K562 (cell line): ENCODE measurements at regions not wholly inside any gene's neighbourhood (a gene's known extent, or its start where the extent isn't known, plus 50 kb on each side); places are given as distances from the start of the nearest gene placed in this dataset.

Source experiments
- GABPB1 ChIP-seq: sonication (generic); formaldehyde crosslinking; IDR thresholded peaks from 2 replicates; pipeline ENCODE4 v1.8.0; 2022; ENCODE audit warnings: mild to moderate bottlenecking, missing genetic modification reagents
- TF ChIP-seq, protein P1 (sequence below): fragments of 150-350 bp; conservative IDR thresholded peaks from 2 replicates; pipeline ENCODE4 v1.6.1; 2014; ENCODE audit warnings: low read length
- TF ChIP-seq, protein P2 (sequence below): sonication (generic); formaldehyde crosslinking; IDR thresholded peaks from 2 replicates; pipeline ENCODE4 v1.8.1; 2023; ENCODE audit warnings: mild to moderate bottlenecking, missing genetic modification reagents
- TF ChIP-seq, protein P3 (sequence below): sonication (generic); formaldehyde crosslinking; IDR thresholded peaks from 2 replicates; pipeline ENCODE4 v1.8.0; 2022; ENCODE audit warnings: missing genetic modification reagents, mild to moderate bottlenecking, moderate library complexity, borderline replicate concordance
- TF ChIP-seq, protein P4 (sequence below), 2 experiments: fragments of 450-650 bp; IDR thresholded peaks; 2 replicates each; pipeline ENCODE4 v1.6.1; 2016; ENCODE audit warnings: mild to moderate bottlenecking in 2 of 2, borderline replicate concordance in 1 of 2, low read depth in 1 of 2, moderate library complexity in 1 of 2

DNA sequence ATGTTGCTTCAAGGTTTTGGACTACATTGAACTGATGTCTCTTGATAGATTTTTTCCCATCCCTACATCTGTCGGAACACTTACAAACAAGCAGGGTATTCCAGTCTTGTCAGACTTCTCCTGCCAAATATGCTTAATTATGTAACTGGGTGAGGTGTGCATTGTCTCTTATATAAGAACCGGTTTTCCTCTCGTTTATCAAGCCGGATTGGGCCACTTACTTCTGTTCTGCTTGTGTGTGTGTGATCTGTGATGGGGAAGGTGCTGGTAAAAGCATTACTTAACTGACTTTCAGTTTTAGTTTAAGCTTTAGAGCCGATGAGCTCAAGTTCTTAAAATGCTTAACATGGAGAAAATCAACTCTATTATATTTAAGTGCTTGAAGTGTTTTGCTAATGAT, 57.9 kb downstream of the OTUD1 start (continued):
- TF ChIP-seq, protein P1, sequence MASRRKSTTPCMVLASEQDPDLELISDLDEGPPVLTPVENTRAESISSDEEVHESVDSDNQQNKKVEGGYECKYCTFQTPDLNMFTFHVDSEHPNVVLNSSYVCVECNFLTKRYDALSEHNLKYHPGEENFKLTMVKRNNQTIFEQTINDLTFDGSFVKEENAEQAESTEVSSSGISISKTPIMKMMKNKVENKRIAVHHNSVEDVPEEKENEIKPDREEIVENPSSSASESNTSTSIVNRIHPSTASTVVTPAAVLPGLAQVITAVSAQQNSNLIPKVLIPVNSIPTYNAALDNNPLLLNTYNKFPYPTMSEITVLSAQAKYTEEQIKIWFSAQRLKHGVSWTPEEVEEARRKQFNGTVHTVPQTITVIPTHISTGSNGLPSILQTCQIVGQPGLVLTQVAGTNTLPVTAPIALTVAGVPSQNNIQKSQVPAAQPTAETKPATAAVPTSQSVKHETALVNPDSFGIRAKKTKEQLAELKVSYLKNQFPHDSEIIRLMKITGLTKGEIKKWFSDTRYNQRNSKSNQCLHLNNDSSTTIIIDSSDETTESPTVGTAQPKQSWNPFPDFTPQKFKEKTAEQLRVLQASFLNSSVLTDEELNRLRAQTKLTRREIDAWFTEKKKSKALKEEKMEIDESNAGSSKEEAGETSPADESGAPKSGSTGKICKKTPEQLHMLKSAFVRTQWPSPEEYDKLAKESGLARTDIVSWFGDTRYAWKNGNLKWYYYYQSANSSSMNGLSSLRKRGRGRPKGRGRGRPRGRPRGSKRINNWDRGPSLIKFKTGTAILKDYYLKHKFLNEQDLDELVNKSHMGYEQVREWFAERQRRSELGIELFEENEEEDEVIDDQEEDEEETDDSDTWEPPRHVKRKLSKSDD = no peak
- TF ChIP-seq, protein P2, sequence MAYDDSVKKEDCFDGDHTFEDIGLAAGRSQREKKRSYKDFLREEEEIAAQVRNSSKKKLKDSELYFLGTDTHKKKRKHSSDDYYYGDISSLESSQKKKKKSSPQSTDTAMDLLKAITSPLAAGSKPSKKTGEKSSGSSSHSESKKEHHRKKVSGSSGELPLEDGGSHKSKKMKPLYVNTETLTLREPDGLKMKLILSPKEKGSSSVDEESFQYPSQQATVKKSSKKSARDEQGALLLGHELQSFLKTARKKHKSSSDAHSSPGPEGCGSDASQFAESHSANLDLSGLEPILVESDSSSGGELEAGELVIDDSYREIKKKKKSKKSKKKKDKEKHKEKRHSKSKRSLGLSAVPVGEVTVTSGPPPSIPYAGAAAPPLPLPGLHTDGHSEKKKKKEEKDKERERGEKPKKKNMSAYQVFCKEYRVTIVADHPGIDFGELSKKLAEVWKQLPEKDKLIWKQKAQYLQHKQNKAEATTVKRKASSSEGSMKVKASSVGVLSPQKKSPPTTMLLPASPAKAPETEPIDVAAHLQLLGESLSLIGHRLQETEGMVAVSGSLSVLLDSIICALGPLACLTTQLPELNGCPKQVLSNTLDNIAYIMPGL (CRISPR knock-in tag) = no peak
- no peak for TF ChIP-seq GABPB1
- TF ChIP-seq, protein P3, sequence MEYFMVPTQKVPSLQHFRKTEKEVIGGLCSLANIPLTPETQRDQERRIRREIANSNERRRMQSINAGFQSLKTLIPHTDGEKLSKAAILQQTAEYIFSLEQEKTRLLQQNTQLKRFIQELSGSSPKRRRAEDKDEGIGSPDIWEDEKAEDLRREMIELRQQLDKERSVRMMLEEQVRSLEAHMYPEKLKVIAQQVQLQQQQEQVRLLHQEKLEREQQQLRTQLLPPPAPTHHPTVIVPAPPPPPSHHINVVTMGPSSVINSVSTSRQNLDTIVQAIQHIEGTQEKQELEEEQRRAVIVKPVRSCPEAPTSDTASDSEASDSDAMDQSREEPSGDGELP (CRISPR knock-in tag) = no peak
- TF ChIP-seq, protein P4, sequence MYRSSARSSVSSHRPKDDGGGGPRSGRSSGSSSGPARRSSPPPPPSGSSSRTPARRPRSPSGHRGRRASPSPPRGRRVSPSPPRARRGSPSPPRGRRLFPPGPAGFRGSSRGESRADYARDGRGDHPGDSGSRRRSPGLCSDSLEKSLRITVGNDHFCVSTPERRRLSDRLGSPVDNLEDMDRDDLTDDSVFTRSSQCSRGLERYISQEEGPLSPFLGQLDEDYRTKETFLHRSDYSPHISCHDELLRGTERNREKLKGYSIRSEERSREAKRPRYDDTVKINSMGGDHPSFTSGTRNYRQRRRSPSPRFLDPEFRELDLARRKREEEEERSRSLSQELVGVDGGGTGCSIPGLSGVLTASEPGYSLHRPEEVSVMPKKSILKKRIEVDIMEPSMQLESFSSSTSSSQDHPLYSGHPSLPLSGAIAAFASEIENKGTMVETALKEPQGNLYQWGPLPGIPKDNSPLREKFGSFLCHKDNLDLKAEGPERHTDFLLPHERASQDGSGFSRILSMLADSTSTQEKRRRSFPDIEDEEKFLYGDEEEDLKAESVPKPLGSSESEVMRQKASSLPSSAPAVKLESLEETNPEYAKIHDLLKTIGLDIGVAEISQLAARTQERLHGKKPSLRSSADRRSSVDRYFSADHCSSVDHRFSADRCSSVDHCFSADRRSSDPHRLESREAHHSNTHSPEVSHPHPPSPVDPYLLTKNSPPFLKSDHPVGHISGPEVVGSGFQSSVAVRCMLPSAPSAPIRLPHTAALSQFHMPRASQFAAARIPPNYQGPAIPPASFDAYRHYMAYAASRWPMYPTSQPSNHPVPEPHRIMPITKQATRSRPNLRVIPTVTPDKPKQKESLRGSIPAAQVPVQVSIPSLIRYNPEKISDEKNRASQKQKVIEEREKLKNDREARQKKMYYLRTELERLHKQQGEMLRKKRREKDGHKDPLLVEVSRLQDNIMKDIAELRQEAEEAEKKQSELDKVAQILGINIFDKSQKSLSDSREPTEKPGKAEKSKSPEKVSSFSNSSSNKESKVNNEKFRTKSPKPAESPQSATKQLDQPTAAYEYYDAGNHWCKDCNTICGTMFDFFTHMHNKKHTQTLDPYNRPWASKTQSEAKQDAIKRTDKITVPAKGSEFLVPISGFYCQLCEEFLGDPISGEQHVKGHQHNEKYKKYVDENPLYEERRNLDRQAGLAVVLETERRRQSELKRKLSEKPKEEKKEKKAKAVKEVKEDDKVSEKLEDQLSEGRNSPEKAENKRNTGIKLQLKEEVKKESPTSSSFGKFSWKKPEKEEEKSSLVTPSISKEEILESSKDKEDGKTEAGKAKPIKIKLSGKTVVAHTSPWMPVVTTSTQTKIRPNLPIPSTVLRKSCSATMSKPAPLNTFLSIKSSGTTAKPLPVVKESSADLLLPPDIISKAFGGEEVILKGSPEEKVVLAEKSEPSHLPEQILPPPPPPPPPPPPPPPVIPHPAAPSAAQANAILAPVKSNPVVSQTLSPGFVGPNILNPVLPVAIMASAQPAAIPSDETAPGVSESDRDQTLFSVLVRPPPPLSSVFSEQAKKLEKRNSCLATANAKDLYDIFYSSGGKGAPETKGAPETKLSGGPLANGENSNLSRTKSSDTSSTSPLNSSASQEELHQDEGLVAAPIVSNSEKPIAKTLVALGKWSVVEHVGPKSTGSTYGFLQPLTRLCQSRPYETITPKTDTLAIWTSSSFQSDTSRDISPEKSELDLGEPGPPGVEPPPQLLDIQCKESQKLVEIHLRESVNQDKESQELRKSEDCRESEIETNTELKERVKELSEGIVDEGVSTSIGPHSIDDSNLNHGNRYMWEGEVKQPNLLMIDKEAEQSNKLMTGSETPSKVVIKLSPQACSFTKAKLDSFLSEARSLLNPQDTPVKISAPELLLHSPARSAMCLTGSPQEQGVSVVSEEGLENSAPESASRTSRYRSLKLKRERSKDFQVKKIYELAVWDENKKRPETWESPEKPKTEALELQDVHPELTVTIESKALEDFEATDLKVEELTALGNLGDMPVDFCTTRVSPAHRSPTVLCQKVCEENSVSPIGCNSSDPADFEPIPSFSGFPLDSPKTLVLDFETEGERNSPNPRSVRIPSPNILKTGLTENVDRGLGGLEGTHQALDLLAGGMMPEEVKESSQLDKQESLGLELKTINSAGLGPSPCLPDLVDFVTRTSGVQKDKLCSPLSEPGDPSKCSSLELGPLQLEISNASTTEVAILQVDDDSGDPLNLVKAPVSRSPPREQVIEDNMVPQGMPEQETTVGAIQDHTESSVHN (IDR thresholded peaks at IDR 0.05; ENCODE audit: borderline replicate concordance in 1 of 2, low read depth in 1 of 2) = no peak
